IMR-90 (cell line): ENCODE measurements at regions not wholly inside any gene's neighbourhood (a gene's known extent, or its start where the extent isn't known, plus 50 kb on each side); places are given as distances from the start of the nearest gene placed in this dataset.

ENCODE experiments used
- BHLHE40 ChIP-seq: fragments of 150-350 bp; IDR thresholded peaks from 2 replicates; pipeline ENCODE4 v1.6.1; 2016; ENCODE audit warnings: mild to moderate bottlenecking, low read depth, low read length
- CEBPB ChIP-seq: IDR thresholded peaks from 2 replicates; pipeline ENCODE4 v1.6.1; 2012; ENCODE audit warnings: low read depth, low read length, improper control_type of control experiment
- CHD1 ChIP-seq: IDR thresholded peaks from 2 replicates; pipeline ENCODE4 v1.6.1; 2012; ENCODE audit warnings: low read depth, low read length, improper control_type of control experiment
- MAFK ChIP-seq: IDR thresholded peaks from 2 replicates; pipeline ENCODE4 v1.6.1; 2012; ENCODE audit warnings: low read depth, low read length, improper control_type of control experiment
- MXI1 ChIP-seq: IDR thresholded peaks from 2 replicates; pipeline ENCODE4 v1.6.1; 2012; ENCODE audit warnings: low read depth, mild to moderate bottlenecking, low read length, moderate library complexity, borderline replicate concordance
- POLR2A ChIP-seq: IDR thresholded peaks from 2 replicates; pipeline ENCODE4 v1.6.1; 2012; ENCODE audit warnings: mild to moderate bottlenecking, low read depth, low read length
- RAD21 ChIP-seq: IDR thresholded peaks from 2 replicates; pipeline ENCODE4 v1.6.1; 2012; ENCODE audit warnings: low read length, improper control_type of control experiment
- RCOR1 ChIP-seq: IDR thresholded peaks from 2 replicates; pipeline ENCODE4 v1.6.1; 2012; ENCODE audit warnings: mild to moderate bottlenecking, low read length, improper control_type of control experiment; ENCODE audit not compliant: insufficient replicate concordance
- SMC3 ChIP-seq: fragments of 150-350 bp; IDR thresholded peaks from 2 replicates; pipeline ENCODE4 v1.6.1; 2016; ENCODE audit warnings: low read depth, mild to moderate bottlenecking, antibody characterized with exemption, low read length, moderate library complexity
- USF2 ChIP-seq: fragments of 150-350 bp; IDR thresholded peaks from 2 replicates; pipeline ENCODE4 v1.6.1; 2017; ENCODE audit warnings: mild to moderate bottlenecking, antibody characterized with exemption, low read length, low read depth
- TF ChIP-seq, protein P1 (sequence below): conservative IDR thresholded peaks from 2 replicates; pipeline ENCODE4 v1.5.1; 2012; ENCODE audit warnings: mild to moderate bottlenecking, low read depth, low read length, improper control_type of control experiment
- TF ChIP-seq, protein P2 (sequence below): fragments of 150-350 bp; IDR thresholded peaks from 2 replicates; pipeline ENCODE4 v1.6.1; 2016; ENCODE audit warnings: low read depth, mild to moderate bottlenecking, low read length, moderate library complexity, borderline replicate concordance

DNA sequence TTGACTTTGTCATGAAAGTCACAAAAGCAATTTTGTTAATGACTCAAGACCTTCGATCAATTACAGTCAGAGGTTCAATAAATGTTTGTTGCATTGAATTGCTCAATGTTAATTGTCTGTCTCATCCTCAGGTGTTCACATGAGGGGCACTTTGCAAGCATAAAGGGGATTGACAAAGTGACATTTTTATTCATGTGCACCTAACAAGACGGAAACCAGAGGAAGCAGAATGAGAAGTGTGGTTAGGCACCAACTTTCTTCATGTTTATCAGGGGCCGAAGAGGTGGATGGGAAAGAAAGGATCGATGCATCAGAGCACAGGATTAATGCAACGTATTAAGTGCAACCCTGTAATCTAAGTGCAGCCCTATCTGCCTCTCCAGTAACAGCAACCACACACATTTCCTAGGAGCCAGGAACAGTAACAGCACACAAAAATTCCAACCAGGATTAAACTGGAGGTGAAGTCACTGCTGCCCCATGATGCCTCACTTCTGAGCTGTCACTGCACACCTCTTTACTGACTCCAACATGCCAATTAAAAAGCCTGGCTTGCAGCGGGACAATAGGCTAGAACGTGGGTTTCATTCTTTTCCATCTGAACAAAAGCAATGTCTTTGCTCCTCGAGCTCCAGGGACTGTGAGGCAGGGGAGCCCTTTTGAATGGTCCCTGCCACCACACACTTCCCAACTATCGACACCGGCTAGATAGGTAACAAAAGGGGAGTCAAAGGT, 262.7 kb downstream of the CD83 start:
- TF ChIP-seq, protein P1, sequence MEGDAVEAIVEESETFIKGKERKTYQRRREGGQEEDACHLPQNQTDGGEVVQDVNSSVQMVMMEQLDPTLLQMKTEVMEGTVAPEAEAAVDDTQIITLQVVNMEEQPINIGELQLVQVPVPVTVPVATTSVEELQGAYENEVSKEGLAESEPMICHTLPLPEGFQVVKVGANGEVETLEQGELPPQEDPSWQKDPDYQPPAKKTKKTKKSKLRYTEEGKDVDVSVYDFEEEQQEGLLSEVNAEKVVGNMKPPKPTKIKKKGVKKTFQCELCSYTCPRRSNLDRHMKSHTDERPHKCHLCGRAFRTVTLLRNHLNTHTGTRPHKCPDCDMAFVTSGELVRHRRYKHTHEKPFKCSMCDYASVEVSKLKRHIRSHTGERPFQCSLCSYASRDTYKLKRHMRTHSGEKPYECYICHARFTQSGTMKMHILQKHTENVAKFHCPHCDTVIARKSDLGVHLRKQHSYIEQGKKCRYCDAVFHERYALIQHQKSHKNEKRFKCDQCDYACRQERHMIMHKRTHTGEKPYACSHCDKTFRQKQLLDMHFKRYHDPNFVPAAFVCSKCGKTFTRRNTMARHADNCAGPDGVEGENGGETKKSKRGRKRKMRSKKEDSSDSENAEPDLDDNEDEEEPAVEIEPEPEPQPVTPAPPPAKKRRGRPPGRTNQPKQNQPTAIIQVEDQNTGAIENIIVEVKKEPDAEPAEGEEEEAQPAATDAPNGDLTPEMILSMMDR = no peak
- no peak for TF ChIP-seq MAFK
- TF ChIP-seq RCOR1 = no peak
- no peak for TF ChIP-seq POLR2A
- no peak for TF ChIP-seq CEBPB
- no peak for TF ChIP-seq MXI1
- TF ChIP-seq BHLHE40 = no peak
- no peak for TF ChIP-seq CHD1
- no peak for TF ChIP-seq SMC3
- TF ChIP-seq USF2 = no peak
- no peak for TF ChIP-seq RAD21
- TF ChIP-seq, protein P2, sequence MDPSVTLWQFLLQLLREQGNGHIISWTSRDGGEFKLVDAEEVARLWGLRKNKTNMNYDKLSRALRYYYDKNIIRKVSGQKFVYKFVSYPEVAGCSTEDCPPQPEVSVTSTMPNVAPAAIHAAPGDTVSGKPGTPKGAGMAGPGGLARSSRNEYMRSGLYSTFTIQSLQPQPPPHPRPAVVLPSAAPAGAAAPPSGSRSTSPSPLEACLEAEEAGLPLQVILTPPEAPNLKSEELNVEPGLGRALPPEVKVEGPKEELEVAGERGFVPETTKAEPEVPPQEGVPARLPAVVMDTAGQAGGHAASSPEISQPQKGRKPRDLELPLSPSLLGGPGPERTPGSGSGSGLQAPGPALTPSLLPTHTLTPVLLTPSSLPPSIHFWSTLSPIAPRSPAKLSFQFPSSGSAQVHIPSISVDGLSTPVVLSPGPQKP = no peak
